GM23338 (cell line): ENCODE measurements at regions not wholly inside any gene's neighbourhood (a gene's known extent, or its start where the extent isn't known, plus 50 kb on each side); places are given as distances from the start of the nearest gene placed in this dataset.

ENCODE experiments used
- CREB1 ChIP-seq: fragments of 250-450 bp; sonication (Bioruptor Pico); IDR thresholded peaks from 2 replicates; pipeline ENCODE4 v1.5.0; 2020; ENCODE audit warnings: low read depth, mild to moderate bottlenecking, moderate library complexity
- EZH2 ChIP-seq: fragments of 200-600 bp; sonication (generic); IDR thresholded peaks from one replicate; pipeline ENCODE4 v1.8.0; 2017; ENCODE audit warnings: antibody characterized with exemption, mild to moderate bottlenecking, low read depth; ENCODE audit not compliant: unreplicated experiment
- EZH2phosphoT487 ChIP-seq: fragments of 200-600 bp; sonication (generic); IDR thresholded peaks from one replicate; pipeline ENCODE4 v1.8.1; 2018; ENCODE audit warnings: antibody characterized with exemption; ENCODE audit not compliant: unreplicated experiment
- POLR2AphosphoS5 ChIP-seq: IDR thresholded peaks from 2 replicates; pipeline ENCODE4 v1.6.1; 2016; ENCODE audit warnings: antibody characterized with exemption, low read depth
- TF ChIP-seq, protein P1 (sequence below), 2 experiments: fragments of 200-600 bp in 1 of 2; sonication (generic) in 1 of 2; conservative IDR thresholded peaks; 2 replicates each; pipeline versions ENCODE4 v1.5.1 to v1.6.1; 2016 to 2017; ENCODE audit warnings: antibody characterized with exemption in 2 of 2, low read depth in 2 of 2, mild to moderate bottlenecking in 2 of 2, moderate library complexity in 1 of 2
- TF ChIP-seq, protein P2 (sequence below): IDR thresholded peaks from one replicate; pipeline ENCODE4 v1.6.1; 2018; ENCODE audit warnings: antibody characterized with exemption; ENCODE audit not compliant: unreplicated experiment

- TF ChIP-seq, protein P1, sequence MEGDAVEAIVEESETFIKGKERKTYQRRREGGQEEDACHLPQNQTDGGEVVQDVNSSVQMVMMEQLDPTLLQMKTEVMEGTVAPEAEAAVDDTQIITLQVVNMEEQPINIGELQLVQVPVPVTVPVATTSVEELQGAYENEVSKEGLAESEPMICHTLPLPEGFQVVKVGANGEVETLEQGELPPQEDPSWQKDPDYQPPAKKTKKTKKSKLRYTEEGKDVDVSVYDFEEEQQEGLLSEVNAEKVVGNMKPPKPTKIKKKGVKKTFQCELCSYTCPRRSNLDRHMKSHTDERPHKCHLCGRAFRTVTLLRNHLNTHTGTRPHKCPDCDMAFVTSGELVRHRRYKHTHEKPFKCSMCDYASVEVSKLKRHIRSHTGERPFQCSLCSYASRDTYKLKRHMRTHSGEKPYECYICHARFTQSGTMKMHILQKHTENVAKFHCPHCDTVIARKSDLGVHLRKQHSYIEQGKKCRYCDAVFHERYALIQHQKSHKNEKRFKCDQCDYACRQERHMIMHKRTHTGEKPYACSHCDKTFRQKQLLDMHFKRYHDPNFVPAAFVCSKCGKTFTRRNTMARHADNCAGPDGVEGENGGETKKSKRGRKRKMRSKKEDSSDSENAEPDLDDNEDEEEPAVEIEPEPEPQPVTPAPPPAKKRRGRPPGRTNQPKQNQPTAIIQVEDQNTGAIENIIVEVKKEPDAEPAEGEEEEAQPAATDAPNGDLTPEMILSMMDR (conservative IDR thresholded peaks at IDR 0.05; ENCODE audit: low read depth in 2 of 2) = no peak
- TF ChIP-seq EZH2phosphoT487 (no peak), EZH2 (no peak), CREB1 (no peak), POLR2AphosphoS5 (no peak)
- TF ChIP-seq, protein P2, sequence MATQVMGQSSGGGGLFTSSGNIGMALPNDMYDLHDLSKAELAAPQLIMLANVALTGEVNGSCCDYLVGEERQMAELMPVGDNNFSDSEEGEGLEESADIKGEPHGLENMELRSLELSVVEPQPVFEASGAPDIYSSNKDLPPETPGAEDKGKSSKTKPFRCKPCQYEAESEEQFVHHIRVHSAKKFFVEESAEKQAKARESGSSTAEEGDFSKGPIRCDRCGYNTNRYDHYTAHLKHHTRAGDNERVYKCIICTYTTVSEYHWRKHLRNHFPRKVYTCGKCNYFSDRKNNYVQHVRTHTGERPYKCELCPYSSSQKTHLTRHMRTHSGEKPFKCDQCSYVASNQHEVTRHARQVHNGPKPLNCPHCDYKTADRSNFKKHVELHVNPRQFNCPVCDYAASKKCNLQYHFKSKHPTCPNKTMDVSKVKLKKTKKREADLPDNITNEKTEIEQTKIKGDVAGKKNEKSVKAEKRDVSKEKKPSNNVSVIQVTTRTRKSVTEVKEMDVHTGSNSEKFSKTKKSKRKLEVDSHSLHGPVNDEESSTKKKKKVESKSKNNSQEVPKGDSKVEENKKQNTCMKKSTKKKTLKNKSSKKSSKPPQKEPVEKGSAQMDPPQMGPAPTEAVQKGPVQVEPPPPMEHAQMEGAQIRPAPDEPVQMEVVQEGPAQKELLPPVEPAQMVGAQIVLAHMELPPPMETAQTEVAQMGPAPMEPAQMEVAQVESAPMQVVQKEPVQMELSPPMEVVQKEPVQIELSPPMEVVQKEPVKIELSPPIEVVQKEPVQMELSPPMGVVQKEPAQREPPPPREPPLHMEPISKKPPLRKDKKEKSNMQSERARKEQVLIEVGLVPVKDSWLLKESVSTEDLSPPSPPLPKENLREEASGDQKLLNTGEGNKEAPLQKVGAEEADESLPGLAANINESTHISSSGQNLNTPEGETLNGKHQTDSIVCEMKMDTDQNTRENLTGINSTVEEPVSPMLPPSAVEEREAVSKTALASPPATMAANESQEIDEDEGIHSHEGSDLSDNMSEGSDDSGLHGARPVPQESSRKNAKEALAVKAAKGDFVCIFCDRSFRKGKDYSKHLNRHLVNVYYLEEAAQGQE = no peak
These were observed 84.1 kb downstream of the FEM1C start for GRCh38 chr5:115460472-115460871.
